NCI-H2227 (cell line): ENCODE measurements at regions not wholly inside any gene's neighbourhood (a gene's known extent, or its start where the extent isn't known, plus 50 kb on each side); places are given as distances from the start of the nearest gene placed in this dataset.

Source experiments
- DNase-seq: peaks from one replicate; lab custom pipeline; 2025; ENCODE audit not compliant: unreplicated experiment; lab: John Stamatoyannopoulos, UW

DNA sequence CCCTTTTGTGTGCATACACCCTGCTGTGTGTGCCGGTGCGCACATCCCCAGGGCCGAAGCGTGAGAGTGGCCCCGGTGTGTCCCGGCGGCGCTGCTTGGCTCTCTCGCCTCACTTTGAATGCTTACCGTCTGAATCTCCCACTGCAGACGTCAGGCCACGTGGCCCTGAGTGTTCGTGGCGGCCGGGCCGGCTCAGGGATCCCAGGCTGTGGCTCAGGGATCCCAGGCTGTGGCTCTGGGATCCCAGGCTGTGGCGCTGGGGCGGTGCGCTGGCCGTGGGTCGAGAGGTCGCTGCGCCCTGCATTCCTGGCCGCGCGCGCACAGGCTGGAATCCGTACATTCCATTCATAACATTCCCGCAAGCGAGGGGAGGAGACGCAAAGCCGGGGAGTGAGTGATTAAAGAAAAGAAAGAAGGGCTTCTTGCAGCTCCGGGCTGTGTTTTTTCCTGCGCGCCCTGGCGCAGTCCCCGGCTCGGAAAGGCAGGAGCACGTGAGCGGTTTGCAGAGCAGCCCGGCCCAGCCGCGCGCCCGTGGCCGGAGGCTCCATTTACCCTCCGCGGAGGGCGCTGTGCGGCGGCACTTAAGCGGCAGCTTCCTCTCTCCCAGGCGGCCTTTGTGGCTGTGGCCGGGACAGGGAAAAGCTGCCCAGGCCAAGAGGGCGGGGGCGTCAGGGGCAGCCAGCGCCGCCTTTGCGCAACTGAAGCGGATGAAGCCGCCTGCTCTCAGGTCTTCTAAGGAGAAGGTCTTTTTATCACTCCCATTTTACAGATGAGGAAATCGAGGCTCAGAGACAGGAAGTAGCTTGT is 87.0 kb upstream of the ALDH1L1 start:
- DNase-seq, result peak; percentile 56

- no peak for DNase-seq
Observed at GRCh38 chr3:126266850-126267168, 86.4 kb upstream of the ALDH1L1 start.

DNA sequence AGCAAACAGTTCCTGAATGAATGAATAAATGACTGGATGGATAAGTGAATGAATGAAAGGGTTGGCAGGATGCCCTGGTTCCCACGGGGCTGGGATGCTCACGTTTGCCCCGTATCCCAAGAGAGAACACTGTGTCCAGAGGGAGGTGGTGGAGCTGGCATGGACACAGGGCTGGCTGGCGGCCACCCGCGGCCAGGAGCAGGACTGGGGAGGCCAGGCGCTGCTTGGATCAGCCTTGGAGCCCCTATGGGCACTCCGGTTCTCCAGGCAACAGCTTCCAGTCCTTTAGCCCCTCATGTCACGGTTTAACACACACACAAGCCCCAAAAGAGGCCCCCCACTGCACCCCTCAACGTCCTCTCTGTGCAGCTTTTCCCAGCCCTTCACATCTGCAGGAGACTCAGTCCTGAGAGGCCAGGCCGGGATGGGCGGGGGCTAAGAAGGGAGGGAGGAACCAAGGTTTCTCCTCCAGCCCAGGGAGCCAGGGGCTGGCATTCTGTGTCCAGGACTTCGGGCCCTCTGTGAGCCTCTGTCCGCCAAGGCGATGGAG is 86.0 kb upstream of the ALDH1L1 start:
- no peak for DNase-seq

GRCh38 chr3:126264952-126265351 is 84.6 kb upstream of the ALDH1L1 start:
- no peak for DNase-seq

- DNase-seq, result no peak
Observed at GRCh38 chr3:126264381-126264780, 84.0 kb upstream of the ALDH1L1 start.

GRCh38 chr3:126263971-126264370 is 83.6 kb upstream of the ALDH1L1 start:
- no peak for DNase-seq

DNA sequence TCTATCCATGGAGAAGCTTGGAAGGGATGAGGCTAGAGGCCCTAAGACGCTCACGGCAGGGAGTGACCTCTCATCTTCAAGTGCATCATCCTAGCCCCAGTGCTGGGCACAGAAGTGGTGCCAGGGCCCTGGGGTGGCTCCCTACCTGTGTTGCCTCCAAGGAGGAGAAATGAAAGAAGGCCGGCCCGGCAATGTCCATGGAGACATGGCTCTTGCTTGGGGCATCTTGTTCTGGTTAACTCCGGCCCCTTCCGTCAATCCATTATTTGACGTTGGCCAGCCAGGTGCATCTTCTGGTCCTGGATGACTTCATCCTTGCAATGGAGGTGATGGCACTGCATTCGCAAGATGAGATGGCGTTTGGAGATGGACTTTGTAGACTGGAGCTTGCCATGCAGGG is 83.2 kb upstream of the ALDH1L1 start:
- DNase-seq, result no peak

DNA sequence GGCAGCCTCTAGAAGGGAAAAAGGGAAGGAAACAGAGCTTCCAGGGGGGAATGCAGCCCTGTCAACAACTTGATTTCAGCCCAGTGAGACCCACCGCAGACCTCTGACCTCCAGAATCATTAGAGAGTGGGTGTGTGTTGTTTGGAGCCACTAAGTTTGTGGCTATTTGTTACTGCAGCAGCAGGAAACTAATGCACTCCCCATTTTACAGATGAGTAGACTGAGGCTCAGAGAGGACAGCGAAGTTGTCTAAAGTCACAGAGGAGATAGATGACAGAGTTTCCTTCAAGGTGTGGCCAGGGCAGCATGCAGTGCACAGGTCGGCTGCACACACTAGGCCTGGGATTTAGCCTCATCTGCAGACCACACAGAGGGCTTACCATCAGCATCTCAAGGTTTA is 81.8 kb upstream of the ALDH1L1 start:
- no peak for DNase-seq

- DNase-seq, result no peak
Observed at GRCh38 chr3:126261037-126261436, 80.7 kb upstream of the ALDH1L1 start.

DNA sequence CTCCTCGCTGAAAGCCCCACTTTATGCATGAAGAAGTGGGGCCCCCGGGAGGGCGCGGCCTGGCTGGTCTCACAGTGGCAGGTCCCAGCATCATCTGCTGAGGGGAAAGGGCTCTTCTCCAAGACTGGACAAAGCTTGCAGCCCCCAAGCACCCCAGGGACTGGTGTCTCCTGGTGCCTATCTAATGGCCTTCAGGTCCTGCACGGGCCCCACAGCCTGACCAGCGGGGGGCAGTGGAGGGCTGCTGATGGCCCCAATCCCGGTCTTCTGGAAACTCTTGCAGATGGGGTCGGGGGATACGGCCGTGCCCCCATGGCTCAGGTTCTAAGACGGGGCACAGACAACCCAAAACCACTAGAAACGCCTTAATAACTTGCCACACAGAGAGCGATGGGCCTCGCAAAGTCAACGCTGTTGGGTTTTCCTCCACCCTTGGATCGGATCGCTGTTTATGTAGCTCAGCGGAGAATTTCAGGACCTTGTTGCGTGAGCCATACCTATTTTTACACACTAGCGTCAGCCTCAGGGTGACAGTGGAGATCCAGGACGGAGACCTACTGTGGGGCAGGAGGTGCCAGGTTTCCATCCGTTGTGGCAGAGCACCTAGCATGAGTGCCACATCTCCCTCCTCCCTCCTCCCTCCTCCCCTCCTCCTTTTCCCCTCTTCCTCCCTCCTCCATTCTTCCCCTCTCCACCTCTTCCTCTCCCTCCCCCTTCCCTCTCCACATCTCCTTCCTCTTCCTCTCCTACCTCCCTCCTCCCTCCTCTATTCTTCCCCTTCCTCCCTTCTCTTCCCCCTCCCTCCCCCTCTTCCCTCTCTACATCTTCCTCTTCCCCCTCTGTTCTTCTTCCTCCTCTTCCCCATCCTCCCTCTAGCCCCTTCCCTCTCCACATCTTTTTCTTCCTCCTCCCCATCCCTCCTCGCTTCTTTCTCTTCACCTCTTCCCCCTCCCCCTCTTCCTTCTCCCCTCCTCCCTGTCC is 79.3 kb upstream of the ALDH1L1 start:
- no peak for DNase-seq

GRCh38 chr3:126258670-126259069 is 78.3 kb upstream of the ALDH1L1 start:
- DNase-seq, result no peak

GRCh38 chr3:126257984-126258383 is 77.6 kb upstream of the ALDH1L1 start:
- no peak for DNase-seq

- DNase-seq, result no peak
Observed at GRCh38 chr3:126257174-126257573, 76.8 kb upstream of the ALDH1L1 start.

DNA sequence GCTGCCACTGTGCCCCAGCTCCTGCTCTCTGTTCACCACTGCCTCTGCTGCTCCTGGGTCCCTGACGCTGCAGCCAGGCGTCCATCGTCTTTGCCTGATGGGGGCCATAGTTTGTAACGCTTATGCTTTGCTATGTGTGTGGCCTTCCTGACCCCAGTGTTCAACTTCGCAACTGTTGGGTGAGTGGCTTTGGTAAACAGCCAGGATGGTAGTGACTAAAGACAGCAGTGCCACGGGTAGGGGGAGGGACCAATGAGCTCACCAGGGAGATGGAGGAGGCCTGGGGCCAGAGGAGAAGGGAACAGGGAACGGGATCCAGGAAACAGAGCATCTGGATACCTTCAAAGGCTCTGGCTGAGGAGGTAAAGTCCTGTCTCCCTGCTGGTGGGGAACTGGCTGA is 75.9 kb upstream of the ALDH1L1 start:
- DNase-seq, result no peak

DNA sequence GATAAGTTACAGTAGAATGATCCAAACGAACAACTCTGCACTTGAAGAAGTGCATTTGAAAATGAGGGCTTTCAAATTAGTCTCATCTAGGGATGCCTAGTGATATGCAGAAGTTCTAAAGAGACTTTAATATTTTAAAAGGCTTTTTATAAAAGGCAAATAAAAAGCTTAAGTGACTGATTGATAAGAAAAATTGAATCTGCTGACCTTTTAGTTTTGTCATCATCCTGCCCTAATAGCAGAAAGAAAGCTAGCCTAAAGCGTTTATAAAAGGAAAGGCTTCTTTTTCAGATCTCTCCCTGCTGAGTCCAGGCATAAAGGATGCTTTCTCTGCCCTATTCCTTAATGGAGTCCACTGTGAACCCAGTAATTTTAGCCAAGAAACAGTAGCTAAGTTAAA is 72.7 kb upstream of the ALDH1L1 start:
- DNase-seq, result no peak

DNA sequence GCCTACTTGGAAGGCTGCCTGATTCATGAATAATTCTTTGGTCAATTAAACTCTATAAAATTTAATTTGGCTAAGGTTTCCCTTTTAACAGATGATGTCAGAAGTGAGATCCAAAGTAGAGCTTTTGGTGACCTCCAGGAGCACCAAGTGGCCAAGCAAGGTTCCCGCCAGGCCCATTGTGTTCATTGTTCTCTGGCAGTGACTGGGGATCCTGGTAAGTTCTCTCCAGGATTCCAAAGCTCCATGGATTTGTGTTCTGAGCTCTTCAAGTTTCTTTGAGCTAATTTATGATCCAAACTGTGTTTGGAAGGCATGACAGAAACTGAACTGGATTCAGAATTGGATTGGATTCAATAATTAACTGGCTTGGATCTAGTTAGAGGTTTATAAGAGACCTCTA is 72.0 kb upstream of the ALDH1L1 start:
- DNase-seq, result no peak

DNA sequence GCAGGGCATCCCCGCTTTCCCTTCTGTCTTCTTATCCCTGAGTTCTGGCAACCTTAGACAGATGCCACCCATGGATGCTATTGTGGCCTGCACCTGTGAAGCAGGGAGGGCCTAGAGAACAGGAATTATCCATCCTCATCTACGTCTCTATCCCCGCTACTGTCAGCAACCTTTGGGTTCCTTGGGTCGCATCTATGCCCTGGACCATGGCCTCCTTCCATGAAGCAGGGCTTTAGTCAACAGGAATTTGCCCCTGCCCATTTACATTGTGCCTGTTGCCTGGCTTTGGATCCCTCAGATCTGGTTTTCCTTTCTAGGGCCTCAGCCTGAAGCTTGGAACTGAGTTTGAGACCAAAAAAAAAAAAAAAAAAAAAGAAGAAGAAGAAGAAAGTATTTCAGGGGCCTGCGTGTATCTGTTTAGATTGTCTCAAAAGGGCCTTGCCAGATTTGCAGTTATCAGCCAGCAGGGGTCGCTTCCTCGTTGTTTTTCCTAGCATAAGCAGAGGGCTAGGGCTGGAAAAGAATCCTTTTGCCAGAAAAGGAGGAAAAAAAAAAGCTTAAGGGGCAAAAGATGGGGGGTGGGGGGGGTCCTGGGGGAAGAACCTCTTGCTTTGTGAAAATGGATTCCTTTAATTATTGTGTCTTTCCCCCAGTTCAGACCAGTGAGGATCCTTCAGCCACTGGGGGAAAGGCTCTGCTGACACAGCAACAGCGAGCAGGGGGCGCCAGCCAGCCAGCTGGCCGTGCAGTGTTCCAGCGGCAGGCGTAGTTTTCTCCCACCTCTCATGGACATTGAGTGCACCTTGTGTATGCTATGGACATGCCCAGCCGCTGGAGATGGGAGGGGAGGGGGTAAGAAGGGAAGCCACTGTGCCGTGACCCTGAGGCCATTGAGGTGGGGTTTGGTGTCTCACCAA is 65.7 kb upstream of the ALDH1L1 start:
- peak; percentile 31 for DNase-seq
